ENCODE measurements at regions not wholly inside any gene's neighbourhood (a gene's known extent, or its start where the extent isn't known, plus 50 kb on each side); places are given as distances from the start of the nearest gene placed in this dataset.
A peak's percentile ranks its signal among the peaks of the same experiment; 100 is the strongest.
"Not testable (repeated sequence)": the region's sequence is repeated elsewhere in the genome, so short reads cannot be mapped to it uniquely, and the experiment has no call there.

DNA sequence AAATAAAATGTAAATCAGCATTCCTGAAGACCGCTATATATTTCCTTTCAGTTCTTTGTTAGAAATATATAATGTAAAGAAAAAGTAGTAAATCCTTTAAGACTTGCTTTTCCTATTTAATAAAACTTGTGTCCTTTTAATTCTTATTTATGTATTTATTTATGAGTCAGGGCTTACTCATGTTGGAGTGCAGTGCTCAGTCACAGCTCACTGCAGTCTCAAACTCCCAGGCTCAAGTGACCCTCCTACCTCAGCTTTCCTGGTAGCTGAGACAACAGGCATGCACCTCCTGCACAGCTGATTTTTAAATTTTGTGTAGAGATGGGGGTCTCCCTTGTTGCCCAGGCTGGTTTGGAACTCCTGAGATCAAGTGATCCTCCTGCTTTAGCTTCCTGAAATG, 724.5 kb downstream of the ANKRD7 start:
- no peak for ATAC-seq (replicated peaks in 1 of 2)
- peaks cover 1 to 6% of the 10 kb centered on the region in 2 donors for H3K9me3 Mint-ChIP-seq
- no peaks in the 10 kb centered on the region for H3K4me1 Mint-ChIP-seq (ENCODE audit: low read depth)
- no peak overlapping the region for H3K4me3 Mint-ChIP-seq
- no peak overlapping the region for H3K27ac Mint-ChIP-seq
- no peaks in the 10 kb centered on the region for H3K27me3 Mint-ChIP-seq (ENCODE audit: low read depth)
- no peaks in the 10 kb centered on the region for H3K36me3 Mint-ChIP-seq (ENCODE audit: insufficient read depth in 2 of 2)
- no peak for DNase-seq

DNA sequence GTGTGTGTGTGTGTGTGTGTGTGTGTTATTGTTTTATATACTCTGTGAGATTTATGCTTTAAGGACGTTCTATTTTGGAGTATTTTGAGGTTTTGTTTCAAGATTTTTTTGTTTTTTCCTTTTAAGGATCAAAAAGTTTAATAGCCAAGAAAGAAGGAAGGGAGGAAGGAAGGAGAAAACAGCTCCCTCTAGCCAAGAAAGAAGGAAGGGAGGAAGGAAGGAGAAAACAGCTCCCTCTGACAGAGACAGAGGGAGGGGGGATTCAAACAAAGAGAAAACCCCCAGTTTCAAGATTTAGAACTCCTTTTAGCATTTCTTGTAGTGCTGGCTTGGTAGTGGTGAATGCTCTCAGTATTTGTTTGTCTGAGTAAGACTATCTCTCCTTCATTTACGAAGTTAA, 731.8 kb downstream of the ANKRD7 start:
- Mint-ChIP-seq H3K9me3 (peaks cover 7 to 15% of the 10 kb centered on the region in 2 donors), H3K27ac (peak overlapping the region; percentile 75)
- H3K36me3 Mint-ChIP-seq (ENCODE audit: insufficient read depth in 2 of 2); ATAC-seq (replicated peaks in 1 of 2); H3K4me1 Mint-ChIP-seq (ENCODE audit: low read depth); H3K4me3 Mint-ChIP-seq; DNase-seq; H3K27me3 Mint-ChIP-seq (ENCODE audit: low read depth): not testable (repeated sequence)

DNA sequence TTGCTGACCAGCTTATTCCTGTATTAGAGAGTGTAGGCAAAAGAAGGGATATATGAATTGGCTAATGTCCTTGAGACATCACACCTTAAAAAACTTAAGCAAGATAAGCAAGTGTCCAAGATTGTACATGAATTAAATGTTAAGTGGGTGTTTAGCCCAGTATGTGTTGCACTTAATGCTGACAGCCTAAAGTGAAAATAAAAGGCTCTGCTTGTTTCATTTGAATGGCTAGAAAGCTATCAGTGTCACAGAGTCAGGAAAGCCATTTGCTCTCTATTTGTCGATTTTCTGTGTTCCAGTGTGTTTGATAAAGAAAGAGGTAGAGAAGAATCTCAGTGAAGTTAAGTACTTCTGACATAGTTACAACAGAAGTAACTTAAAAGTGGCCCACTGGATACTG, 744.9 kb downstream of the ANKRD7 start:
- H3K4me3 Mint-ChIP-seq, result no peak overlapping the region
- H3K27ac Mint-ChIP-seq, result no peak overlapping the region
- DNase-seq (no peak), ATAC-seq (replicated peaks in 1 of 2) (no peak)
- no peaks in the 10 kb centered on the region for H3K36me3 Mint-ChIP-seq (ENCODE audit: insufficient read depth in 2 of 2)
- peaks cover 0 to 1% of the 10 kb centered on the region in 2 donors for H3K9me3 Mint-ChIP-seq
- H3K27me3 Mint-ChIP-seq (ENCODE audit: low read depth), result no peaks in the 10 kb centered on the region
- no peaks in the 10 kb centered on the region for H3K4me1 Mint-ChIP-seq (ENCODE audit: low read depth)

DNA sequence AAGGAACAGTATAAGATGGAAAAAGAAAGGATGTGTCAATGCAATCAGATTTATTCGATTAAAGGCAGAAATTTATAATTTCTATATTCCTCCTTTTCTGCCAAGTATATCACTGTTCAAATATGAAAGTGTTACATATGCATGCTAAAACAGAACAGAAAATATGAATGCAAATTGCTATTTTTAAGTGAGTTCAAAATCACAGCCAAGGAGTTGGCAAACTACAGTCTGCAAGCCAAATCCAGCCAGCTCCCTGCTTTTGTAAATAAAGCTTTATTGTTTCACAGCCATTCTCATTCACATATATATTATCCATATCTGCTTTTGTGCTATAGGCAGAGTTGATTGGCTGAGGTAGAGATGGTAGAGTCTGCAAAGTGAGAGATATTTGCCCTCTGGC, 747.2 kb downstream of the ANKRD7 start:
- no peak for DNase-seq
- no peak for ATAC-seq (replicated peaks in 1 of 2)
- Mint-ChIP-seq H3K4me3 (no peak overlapping the region), H3K36me3 (ENCODE audit: insufficient read depth in 2 of 2) (no peaks in the 10 kb centered on the region), H3K27ac (no peak overlapping the region), H3K9me3 (peaks cover 0 to 1% of the 10 kb centered on the region in 2 donors), H3K4me1 (ENCODE audit: low read depth) (no peaks in the 10 kb centered on the region), H3K27me3 (ENCODE audit: low read depth) (no peaks in the 10 kb centered on the region)

DNA sequence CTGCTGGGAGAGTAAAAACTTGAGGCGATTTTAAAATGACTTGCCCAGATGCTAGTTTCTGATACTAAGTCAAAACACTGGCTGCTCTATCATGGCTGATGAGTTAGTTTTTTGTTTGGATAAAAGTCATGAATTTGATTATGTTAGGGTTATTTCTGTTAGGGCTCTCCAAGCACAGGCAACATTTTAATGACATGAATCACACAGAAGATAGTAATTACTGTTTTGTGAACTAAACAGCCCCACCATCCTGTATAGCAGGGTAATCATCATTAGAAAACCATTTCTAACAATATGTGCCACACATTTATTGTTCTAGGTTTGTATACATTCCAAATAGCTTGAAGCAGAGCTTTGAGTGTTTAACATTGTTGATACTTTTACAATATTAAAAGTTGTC, 750.3 kb downstream of the ANKRD7 start:
- no peaks in the 10 kb centered on the region for H3K4me1 Mint-ChIP-seq (ENCODE audit: low read depth)
- no peak overlapping the region for H3K27ac Mint-ChIP-seq
- DNase-seq, result no peak
- ATAC-seq (replicated peaks in 1 of 2), result no peak
- H3K27me3 Mint-ChIP-seq (ENCODE audit: low read depth), result no peaks in the 10 kb centered on the region
- no peaks in the 10 kb centered on the region for H3K9me3 Mint-ChIP-seq
- no peak overlapping the region for H3K4me3 Mint-ChIP-seq
- H3K36me3 Mint-ChIP-seq (ENCODE audit: insufficient read depth in 2 of 2), result no peaks in the 10 kb centered on the region

DNA sequence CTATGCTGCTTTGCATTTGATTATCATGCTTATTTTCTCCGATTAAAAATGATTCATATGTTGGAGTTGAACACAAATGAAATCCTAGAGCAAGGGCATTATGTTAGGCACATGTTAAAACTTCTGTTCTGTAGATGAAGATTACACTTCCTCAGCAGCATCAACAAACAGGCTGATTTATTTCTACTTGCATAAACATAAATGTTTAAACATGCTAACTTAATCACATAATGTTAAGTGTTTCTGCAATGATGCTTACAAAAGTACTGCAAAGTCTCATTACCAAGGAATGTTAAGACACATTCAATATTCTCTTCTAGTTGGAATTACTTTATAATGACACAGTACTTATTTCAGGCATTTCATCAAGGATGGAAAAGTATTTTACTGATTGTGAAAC, 770.8 kb downstream of the ANKRD7 start:
- DNase-seq, result no peak
- Mint-ChIP-seq H3K9me3 (peaks cover 0 to 2% of the 10 kb centered on the region in 2 donors), H3K4me1 (ENCODE audit: low read depth) (no peaks in the 10 kb centered on the region), H3K4me3 (no peak overlapping the region), H3K27me3 (ENCODE audit: low read depth) (no peaks in the 10 kb centered on the region), H3K27ac (no peak overlapping the region), H3K36me3 (ENCODE audit: insufficient read depth in 2 of 2) (no peaks in the 10 kb centered on the region)
- no peak for ATAC-seq (replicated peaks in 1 of 2)

DNA sequence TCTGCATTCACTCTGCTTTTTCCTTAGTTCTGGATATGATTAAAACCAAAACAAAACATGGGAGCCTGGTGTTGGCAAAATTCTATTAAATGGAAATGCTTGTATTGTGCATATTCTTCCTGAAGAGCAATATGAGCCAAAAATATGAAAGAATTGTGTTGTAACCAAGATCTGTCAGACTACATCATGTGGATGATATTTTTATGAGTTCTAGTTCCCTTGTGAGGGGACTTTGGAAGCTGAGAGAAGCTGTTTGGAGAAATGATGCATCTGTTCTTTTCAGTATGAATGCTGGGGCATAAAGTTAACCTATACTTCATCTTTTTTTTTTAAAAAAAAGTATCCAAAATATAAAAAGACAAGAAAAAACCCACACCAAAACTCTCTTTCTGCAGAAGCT, 782.7 kb downstream of the ANKRD7 start:
- no peak overlapping the region for H3K4me3 Mint-ChIP-seq
- no peaks in the 10 kb centered on the region for H3K4me1 Mint-ChIP-seq (ENCODE audit: low read depth)
- ATAC-seq (replicated peaks in 1 of 2) (no peak), DNase-seq (no peak)
- H3K9me3 Mint-ChIP-seq, result peaks cover 4 to 11% of the 10 kb centered on the region in 2 donors
- no peaks in the 10 kb centered on the region for H3K36me3 Mint-ChIP-seq (ENCODE audit: insufficient read depth in 2 of 2)
- H3K27me3 Mint-ChIP-seq (ENCODE audit: low read depth), result no peaks in the 10 kb centered on the region
- H3K27ac Mint-ChIP-seq, result no peak overlapping the region

DNA sequence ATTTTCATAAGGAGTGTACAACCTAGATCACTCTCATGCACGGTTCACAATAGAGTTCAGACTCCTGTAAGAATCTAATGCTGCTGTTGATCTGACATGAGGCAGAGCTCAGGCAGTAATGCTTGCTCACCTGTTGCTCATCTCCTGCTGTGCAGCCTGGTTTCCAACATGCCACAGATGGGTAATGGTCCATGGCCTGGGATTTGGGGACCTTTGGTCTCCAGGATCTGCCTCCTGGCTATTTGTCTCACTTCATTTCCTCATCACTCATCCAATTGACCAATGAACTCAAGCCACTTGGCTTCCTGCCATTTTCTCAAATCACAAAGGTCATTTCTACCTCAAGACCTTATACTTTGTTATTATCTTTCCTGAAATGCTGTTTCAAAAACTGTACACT, 786.1 kb downstream of the ANKRD7 start:
- no peak overlapping the region for H3K27ac Mint-ChIP-seq
- DNase-seq (no peak), ATAC-seq (replicated peaks in 1 of 2) (no peak)
- H3K4me1 Mint-ChIP-seq (ENCODE audit: low read depth), result no peaks in the 10 kb centered on the region
- no peak overlapping the region for H3K4me3 Mint-ChIP-seq
- H3K27me3 Mint-ChIP-seq (ENCODE audit: low read depth), result no peaks in the 10 kb centered on the region
- H3K9me3 Mint-ChIP-seq, result peaks cover 6 to 8% of the 10 kb centered on the region in 2 donors
- no peaks in the 10 kb centered on the region for H3K36me3 Mint-ChIP-seq (ENCODE audit: insufficient read depth in 2 of 2)

DNA sequence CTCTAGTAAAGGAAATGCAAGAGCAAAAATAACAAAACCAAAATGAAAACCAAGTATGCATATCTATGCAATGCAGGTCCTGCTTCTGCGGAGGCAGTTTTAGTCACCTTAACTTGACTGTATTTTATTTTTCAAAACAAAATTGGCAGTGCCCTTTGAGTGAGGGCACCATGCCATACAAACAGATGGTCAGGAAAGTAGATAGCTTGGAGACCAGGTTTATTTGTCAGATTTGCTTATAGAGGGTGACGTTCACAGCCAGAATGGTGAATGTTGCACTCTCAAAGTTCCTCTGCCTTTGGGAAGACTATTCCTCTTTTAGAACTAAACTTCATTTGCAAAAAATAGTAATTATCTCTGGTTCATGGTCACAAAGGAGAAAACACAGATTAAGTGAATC, 801.9 kb downstream of the ANKRD7 start:
- Mint-ChIP-seq H3K4me3 (no peak overlapping the region), H3K27ac (no peak overlapping the region), H3K36me3 (ENCODE audit: insufficient read depth in 2 of 2) (no peaks in the 10 kb centered on the region)

DNA sequence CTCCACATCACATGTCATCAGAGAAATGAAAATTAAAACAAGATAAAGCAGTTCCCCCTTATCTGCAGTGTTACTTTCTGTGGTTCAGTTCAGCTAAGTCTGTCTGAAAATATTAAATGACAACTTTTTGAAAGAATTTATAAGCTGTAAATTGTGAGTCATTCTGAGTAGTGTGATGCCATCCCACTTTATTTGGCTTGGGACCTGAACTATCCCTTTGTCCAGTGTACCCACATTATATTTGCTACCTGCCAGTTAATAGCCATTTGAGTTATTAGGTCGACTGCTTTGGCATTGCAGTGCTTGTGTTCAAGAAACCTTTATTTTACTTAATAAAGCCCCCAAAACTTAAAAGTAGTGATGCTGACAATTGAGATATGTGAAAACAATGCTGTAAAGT, 804.2 kb downstream of the ANKRD7 start:
- Mint-ChIP-seq H3K36me3 (ENCODE audit: insufficient read depth in 2 of 2) (peaks cover 0 to 2% of the 10 kb centered on the region in 2 donors), H3K4me1 (ENCODE audit: low read depth) (no peaks in the 10 kb centered on the region), H3K4me3 (no peak overlapping the region), H3K9me3 (peaks cover 7 to 19% of the 10 kb centered on the region in 2 donors), H3K27ac (no peak overlapping the region), H3K27me3 (ENCODE audit: low read depth) (no peaks in the 10 kb centered on the region)
- DNase-seq (no peak), ATAC-seq (replicated peaks in 1 of 2) (no peak)

More for the DNA sequence above, 801.9 kb downstream of the ANKRD7 start:
- H3K27me3 Mint-ChIP-seq (ENCODE audit: low read depth), result no peaks in the 10 kb centered on the region
- no peak for DNase-seq
- no peak for ATAC-seq (replicated peaks in 1 of 2)
- H3K9me3 Mint-ChIP-seq, result peaks cover 4 to 19% of the 10 kb centered on the region in 2 donors
- H3K4me1 Mint-ChIP-seq (ENCODE audit: low read depth), result no peaks in the 10 kb centered on the region

DNA sequence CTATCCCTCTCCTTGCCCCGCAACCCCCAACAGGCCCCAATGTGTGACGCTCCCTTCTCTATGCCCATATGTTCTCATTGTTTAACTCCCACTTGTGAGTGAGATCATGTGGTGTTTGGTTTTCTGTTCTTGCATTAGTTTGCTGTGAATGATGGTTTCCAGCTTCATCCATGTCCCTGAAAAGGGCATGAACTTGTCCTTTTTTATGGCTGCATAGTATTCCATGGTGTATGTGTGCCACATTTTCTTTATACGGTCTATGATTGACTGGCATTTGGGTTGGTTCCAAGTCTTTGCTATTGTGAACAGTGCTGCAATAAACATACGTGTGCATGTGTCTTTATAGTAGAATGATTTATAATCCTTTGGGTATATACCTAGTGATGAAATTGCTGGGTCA, 807.6 kb downstream of the ANKRD7 start:
- peaks cover 8 to 18% of the 10 kb centered on the region in 2 donors for H3K9me3 Mint-ChIP-seq
- not testable (repeated sequence) for ATAC-seq (replicated peaks in 1 of 2); H3K4me1 Mint-ChIP-seq (ENCODE audit: low read depth); H3K4me3 Mint-ChIP-seq; DNase-seq; H3K27ac Mint-ChIP-seq; H3K27me3 Mint-ChIP-seq (ENCODE audit: low read depth); H3K36me3 Mint-ChIP-seq (ENCODE audit: insufficient read depth in 2 of 2)

DNA sequence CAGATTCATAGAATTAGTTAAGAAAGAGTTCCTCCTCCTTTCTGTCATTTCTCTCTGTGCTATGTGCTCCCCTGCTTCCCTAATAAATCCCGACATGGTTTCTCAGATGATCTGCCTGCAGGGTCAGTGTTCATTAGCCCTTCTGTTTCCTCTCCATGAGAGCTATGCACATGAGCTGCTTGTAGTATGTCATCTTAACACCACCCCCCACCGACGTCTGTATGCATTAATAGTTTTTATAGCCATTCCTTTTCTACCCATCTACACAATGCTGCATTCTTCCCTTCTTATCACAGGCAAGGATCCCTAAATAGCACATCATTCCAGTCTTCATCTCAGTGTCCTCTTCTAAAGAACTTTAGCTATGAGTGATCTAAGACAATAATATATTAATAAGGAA, 809.1 kb downstream of the ANKRD7 start:
- H3K9me3 Mint-ChIP-seq, result peaks cover 8 to 15% of the 10 kb centered on the region in 2 donors
- no peaks in the 10 kb centered on the region for H3K27me3 Mint-ChIP-seq (ENCODE audit: low read depth)
- no peak overlapping the region for H3K27ac Mint-ChIP-seq
- no peaks in the 10 kb centered on the region for H3K4me1 Mint-ChIP-seq (ENCODE audit: low read depth)
- no peak overlapping the region for H3K4me3 Mint-ChIP-seq
- ATAC-seq (replicated peaks in 1 of 2), result no peak
- peaks cover 0 to 5% of the 10 kb centered on the region in 2 donors for H3K36me3 Mint-ChIP-seq (ENCODE audit: insufficient read depth in 2 of 2)
- DNase-seq, result no peak

DNA sequence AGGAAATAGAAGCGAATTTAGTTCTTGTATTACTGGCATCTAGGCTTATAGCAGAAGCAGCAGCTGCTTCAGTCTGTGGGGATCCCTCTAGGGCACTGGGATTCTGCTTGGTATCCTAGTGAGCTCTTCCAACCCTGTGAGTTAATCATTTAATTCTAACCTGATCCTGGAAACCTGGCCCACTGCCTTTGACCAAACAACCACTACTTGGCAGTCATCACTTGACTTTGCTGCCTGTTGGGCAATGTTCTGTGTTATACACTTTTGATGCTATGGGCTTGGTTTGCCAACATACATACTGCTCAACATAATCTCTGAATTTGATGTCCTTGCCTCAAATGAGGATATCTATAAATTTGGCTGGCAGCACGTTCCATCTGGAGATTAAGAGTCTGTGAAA, 813.4 kb downstream of the ANKRD7 start:
- Mint-ChIP-seq H3K9me3 (peaks cover 7 to 11% of the 10 kb centered on the region in 2 donors), H3K27ac (no peak overlapping the region), H3K36me3 (ENCODE audit: insufficient read depth in 2 of 2) (peaks cover 0 to 5% of the 10 kb centered on the region in 2 donors), H3K4me1 (ENCODE audit: low read depth) (no peaks in the 10 kb centered on the region), H3K27me3 (ENCODE audit: low read depth) (no peaks in the 10 kb centered on the region), H3K4me3 (no peak overlapping the region)
- DNase-seq (no peak), ATAC-seq (replicated peaks in 1 of 2) (no peak)

DNA sequence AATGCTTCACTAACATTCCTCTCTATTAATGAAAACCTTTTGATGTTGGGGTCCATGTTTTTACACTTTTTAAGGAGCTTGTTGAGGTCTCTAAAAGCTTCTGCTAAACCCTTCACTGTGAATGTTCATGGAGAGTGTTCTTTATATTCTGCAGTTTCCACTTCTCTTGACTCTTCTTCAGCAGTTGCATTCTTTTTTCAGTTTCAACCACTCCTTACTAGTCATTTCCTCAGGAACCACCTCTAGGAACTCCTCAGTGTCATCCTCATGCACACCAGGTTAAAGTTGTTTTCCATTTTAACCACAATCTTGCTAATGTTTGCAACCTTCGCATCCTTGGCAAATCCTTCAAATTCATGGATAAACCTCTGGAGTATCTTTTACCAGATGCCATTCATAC, 821.6 kb downstream of the ANKRD7 start:
- Mint-ChIP-seq H3K4me1 (ENCODE audit: low read depth) (no peaks in the 10 kb centered on the region), H3K36me3 (ENCODE audit: insufficient read depth in 2 of 2) (no peaks in the 10 kb centered on the region), H3K27me3 (ENCODE audit: low read depth) (no peaks in the 10 kb centered on the region), H3K9me3 (peaks cover 2 to 8% of the 10 kb centered on the region in 2 donors), H3K27ac (no peak overlapping the region), H3K4me3 (no peak overlapping the region)
- DNase-seq, result no peak
- ATAC-seq (replicated peaks in 1 of 2), result no peak

All from activated T-cell treated with anti-CD3 and anti-CD28 coated beads, Interleukin-2, amount 50 U/mL, for 72 hours (primary cell).